ENCODE measurements at regions not wholly inside any gene's neighbourhood (a gene's known extent, or its start where the extent isn't known, plus 50 kb on each side); places are given as distances from the start of the nearest gene placed in this dataset.

GRCh38 chr12:97209997-97210396 is 252.6 kb upstream of the RMST start (continued):
- TF ChIP-seq ZNF600 (tag by site-specific recombination; IDR thresholded peaks at IDR 0.05) (no peak), KLF7 (tag by site-specific recombination; IDR thresholded peaks at IDR 0.05; ENCODE audit: borderline replicate concordance) (no peak), ZSCAN30 (tag by site-specific recombination; IDR thresholded peaks at IDR 0.05) (no peak), ZNF843 (tag by site-specific recombination; IDR thresholded peaks at IDR 0.05) (no peak)

GRCh38 chr12:97211416-97211930 is 251.1 kb upstream of the RMST start:
- CTCF ChIA-PET, result no interaction called here

GRCh38 chr12:97216848-97217247 is 245.8 kb upstream of the RMST start:
- POLR2A ChIA-PET, result no interaction called here
- CTCF ChIA-PET, result no interaction called here
- Histone ChIP-seq H3K4me1 (ENCODE audit: control insufficient read depth, insufficient read depth, low read length) (no peaks in the 10 kb centered on the region), H3K9me3 (ENCODE audit: control insufficient read depth, insufficient read depth, low read depth, low read length) (no peaks in the 10 kb centered on the region), H3K4me3 (ENCODE audit: low read depth, low read length) (no peak overlapping the region), H3K36me3 (ENCODE audit: control insufficient read depth in 2 of 2, insufficient read depth in 1 of 2, low read length in 2 of 2) (no peaks in the 10 kb centered on the region), H3K27ac (ENCODE audit: extremely low read depth, low read depth, low read length) (no peak overlapping the region)
- no peak for TF ChIP-seq ZNF214 (tag by site-specific recombination; IDR thresholded peaks at IDR 0.05; ENCODE audit: borderline replicate concordance)
- TF ChIP-seq ZNF433 (tag by site-specific recombination; IDR thresholded peaks at IDR 0.05; ENCODE audit: low read depth), result no peak
- no peak for TF ChIP-seq CTCF (tag by site-specific recombination; IDR thresholded peaks at IDR 0.05)
- no peak for TF ChIP-seq ZBTB6 (tag by site-specific recombination; IDR thresholded peaks at IDR 0.05)
- no peak for TF ChIP-seq ZNF677 (tag by site-specific recombination; IDR thresholded peaks at IDR 0.05)
- no peak for TF ChIP-seq ELK4 (IDR thresholded peaks at IDR 0.05; ENCODE audit: borderline replicate concordance, low read depth, low read length)
- no peak for TF ChIP-seq HOXA7 (CRISPR knock-in tag; IDR thresholded peaks at IDR 0.05; ENCODE audit: borderline replicate concordance)
- no peak for TF ChIP-seq GFI1B (tag by site-specific recombination; IDR thresholded peaks at IDR 0.05)
- no peak for TF ChIP-seq ZNF626 (tag by site-specific recombination; IDR thresholded peaks at IDR 0.05)
- no peak for TF ChIP-seq ZBTB44 (tag by site-specific recombination; IDR thresholded peaks at IDR 0.05)
- no peak for TF ChIP-seq ZFP69B (tag by site-specific recombination; IDR thresholded peaks at IDR 0.05)
- no peak for TF ChIP-seq ZNF148 (tag by site-specific recombination; IDR thresholded peaks at IDR 0.05; ENCODE audit: borderline replicate concordance)
- TF ChIP-seq ZFHX2 (tag by site-specific recombination; conservative IDR thresholded peaks at IDR 0.05), result no peak
- TF ChIP-seq ZNF202 (tag by site-specific recombination; IDR thresholded peaks at IDR 0.05; ENCODE audit: borderline replicate concordance), result no peak
- no peak for TF ChIP-seq ZNF785 (tag by site-specific recombination; IDR thresholded peaks at IDR 0.05)

More at GRCh38 chr12:97211416-97211930, 251.1 kb upstream of the RMST start:
- H3K9me3 ChIP-seq (ENCODE audit: control insufficient read depth, insufficient read depth, low read depth, low read length), result no peaks in the 10 kb centered on the region
- no peak overlapping the region for H3K4me3 ChIP-seq (ENCODE audit: low read depth, low read length)
- POLR2A ChIA-PET, result no interaction called here
- H3K27ac ChIP-seq (ENCODE audit: extremely low read depth, low read depth, low read length), result no peak overlapping the region
- no peaks in the 10 kb centered on the region for H3K4me1 ChIP-seq (ENCODE audit: control insufficient read depth, insufficient read depth, low read length)
- TF ChIP-seq ZBTB6 (tag by site-specific recombination; IDR thresholded peaks at IDR 0.05) (no peak), ZNF37A (tag by site-specific recombination; IDR thresholded peaks at IDR 0.05) (no peak), SP7 (tag by site-specific recombination; IDR thresholded peaks at IDR 0.05) (no peak), ZNF585B (tag by site-specific recombination; IDR thresholded peaks at IDR 0.05) (no peak), ZNF558 (tag by site-specific recombination; IDR thresholded peaks at IDR 0.05) (no peak), ZNF530 (tag by site-specific recombination; IDR thresholded peaks at IDR 0.05; ENCODE audit: low read depth) (no peak), ZEB2 (tag by site-specific recombination; IDR thresholded peaks at IDR 0.05) (no peak), ZBTB7A (tag by site-specific recombination; IDR thresholded peaks at IDR 0.05; ENCODE audit: low read depth) (no peak), TCF7L2 (IDR thresholded peaks at IDR 0.05; ENCODE audit: borderline replicate concordance, low read depth, low read length) (no peak), ZNF274 (IDR thresholded peaks at IDR 0.05; ENCODE audit: low read length) (no peak), ZNF274 (tag by site-specific recombination; IDR thresholded peaks at IDR 0.05; ENCODE audit: borderline replicate concordance) (no peak)
- no peaks in the 10 kb centered on the region for H3K36me3 ChIP-seq (ENCODE audit: control insufficient read depth in 2 of 2, insufficient read depth in 1 of 2, low read length in 2 of 2)
